Upper lobe of right lung (tissue), 1 donor: ENCODE measurements at regions not wholly inside any gene's neighbourhood (a gene's known extent, or its start where the extent isn't known, plus 50 kb on each side); places are given as distances from the start of the nearest gene placed in this dataset.

Experiments
- ATAC-seq: fragments of 200-7000 bp; cut with Tn5 transposase; one replicate; pipeline ENCODE4 v1.9.1; 2020; ENCODE audit warnings: mild to moderate bottlenecking, moderate library complexity
- DNase-seq: peaks from one replicate; pipeline ENCODE4 v3.0.0-alpha.2; 2020
- H3K27ac ChIP-seq: fragments of 200-600 bp; one replicate; pipeline ENCODE4 v1.8.0; 2022
- H3K27me3 ChIP-seq: fragments of 200-600 bp; one replicate; pipeline ENCODE4 v1.8.0; 2022; ENCODE audit warnings: mild to moderate bottlenecking
- H3K36me3 ChIP-seq: fragments of 200-600 bp; one replicate; pipeline ENCODE4 v1.8.0; 2022
- H3K4me1 ChIP-seq: fragments of 200-600 bp; one replicate; pipeline ENCODE4 v1.8.0; 2022
- H3K4me3 ChIP-seq: fragments of 200-600 bp; one replicate; pipeline ENCODE4 v1.8.0; 2022; ENCODE audit warnings: mild to moderate bottlenecking
- H3K9me3 ChIP-seq: fragments of 200-600 bp; one replicate; pipeline ENCODE4 v1.8.0; 2022
- intact Hi-C: fragments of 100-400 bp; cut with DNase I; formaldehyde crosslinking; loops from one replicate; pipeline ENCODE4 v1.11.0; 2022
- TF ChIP-seq, protein P1 (sequence below): fragments of 200-600 bp; IDR thresholded peaks from one replicate; pipeline ENCODE4 v1.8.0; 2022; ENCODE audit warnings: antibody characterized with exemption
- donor health status: DM: no; HTN: yes; CAD: no; lungs with severe emphysema.

DNA sequence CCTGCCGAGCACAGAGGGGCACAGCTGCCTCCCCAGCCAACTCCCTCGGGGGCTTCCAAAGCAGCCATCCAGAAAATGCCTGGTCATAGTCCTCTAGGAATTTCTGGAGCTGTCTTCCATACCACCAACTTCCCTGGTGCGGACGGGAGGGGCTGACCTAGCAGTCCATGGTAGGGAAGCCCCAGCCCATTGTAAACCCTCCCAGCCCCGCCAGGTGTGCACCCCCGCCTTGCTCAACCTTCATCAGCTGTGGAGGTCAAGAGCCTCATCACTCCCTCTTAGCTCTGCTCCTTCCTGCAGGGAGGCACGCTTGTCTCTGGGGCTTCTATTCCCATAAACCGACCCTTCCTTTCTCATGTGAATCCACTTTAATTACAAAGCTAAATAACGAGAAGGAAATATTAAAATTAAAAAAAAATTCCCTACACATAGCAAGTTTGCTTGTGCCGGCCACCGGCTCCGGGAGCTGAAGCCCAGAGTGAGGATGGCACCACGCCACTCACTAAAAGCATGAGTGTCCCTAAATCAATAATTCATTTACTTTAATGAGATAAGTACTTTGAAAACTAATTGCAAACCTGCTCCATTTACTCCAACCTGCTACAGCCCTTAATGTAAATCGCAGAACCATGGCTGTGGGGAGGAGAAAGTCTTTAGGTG is 181.4 kb downstream of the ENGASE start:
- ATAC-seq (no peak), DNase-seq (no peak)
- intact Hi-C loops: no loop called here
- Histone ChIP-seq H3K36me3 (no peaks in the 10 kb centered on the region), H3K9me3 (no peaks in the 10 kb centered on the region), H3K27ac (no peak overlapping the region), H3K27me3 (peaks cover 41% of the 10 kb centered on the region), H3K4me3 (no peak overlapping the region), H3K4me1 (no peaks in the 10 kb centered on the region)
- TF ChIP-seq, protein P1, sequence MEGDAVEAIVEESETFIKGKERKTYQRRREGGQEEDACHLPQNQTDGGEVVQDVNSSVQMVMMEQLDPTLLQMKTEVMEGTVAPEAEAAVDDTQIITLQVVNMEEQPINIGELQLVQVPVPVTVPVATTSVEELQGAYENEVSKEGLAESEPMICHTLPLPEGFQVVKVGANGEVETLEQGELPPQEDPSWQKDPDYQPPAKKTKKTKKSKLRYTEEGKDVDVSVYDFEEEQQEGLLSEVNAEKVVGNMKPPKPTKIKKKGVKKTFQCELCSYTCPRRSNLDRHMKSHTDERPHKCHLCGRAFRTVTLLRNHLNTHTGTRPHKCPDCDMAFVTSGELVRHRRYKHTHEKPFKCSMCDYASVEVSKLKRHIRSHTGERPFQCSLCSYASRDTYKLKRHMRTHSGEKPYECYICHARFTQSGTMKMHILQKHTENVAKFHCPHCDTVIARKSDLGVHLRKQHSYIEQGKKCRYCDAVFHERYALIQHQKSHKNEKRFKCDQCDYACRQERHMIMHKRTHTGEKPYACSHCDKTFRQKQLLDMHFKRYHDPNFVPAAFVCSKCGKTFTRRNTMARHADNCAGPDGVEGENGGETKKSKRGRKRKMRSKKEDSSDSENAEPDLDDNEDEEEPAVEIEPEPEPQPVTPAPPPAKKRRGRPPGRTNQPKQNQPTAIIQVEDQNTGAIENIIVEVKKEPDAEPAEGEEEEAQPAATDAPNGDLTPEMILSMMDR: no peak

DNA sequence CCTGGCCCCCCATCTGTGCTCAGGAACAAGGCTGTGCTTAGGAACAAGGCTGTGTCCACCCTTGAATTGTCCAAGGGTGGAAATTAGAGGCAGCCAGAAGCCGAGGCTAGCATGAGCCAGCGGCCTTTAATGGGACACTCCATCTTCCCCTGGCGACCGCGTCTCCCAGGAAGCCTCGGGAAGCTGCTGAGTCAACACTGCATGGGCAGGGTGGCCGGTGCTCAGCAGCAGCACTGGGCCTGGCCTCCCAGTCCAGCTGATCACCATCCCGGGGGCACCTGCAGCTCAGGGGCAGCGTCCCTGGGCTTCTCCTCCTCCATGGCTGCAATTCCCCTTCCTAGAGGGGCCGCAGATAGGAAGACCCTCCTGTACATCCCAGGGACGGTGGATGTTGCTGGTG is 180.8 kb downstream of the ENGASE start:
- intact Hi-C loops: no loop called here
- DNase-seq: no peak
- H3K27me3 ChIP-seq: peaks cover 35% of the 10 kb centered on the region

DNA sequence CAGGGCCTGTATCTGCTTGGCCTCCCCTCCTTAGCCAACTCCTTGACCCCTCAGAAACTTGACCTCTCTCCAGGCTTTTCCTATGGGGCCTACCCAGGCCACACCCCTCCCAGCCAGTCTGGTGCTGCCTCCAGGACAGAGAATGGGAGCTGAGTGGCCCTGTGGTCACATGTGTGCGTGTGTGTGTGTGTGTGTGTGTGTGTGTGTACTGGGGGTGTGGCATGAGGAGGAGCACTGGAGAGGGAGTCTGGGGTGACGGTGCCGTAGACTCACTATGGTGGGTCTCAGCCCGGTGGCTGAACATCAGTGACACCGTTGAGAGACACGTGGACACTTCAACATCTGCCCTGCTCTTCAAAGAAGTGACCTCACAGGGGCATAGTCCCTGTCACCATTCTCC is 180.4 kb downstream of the ENGASE start:
- intact Hi-C loops: no loop called here
- Histone ChIP-seq H3K27ac (no peak overlapping the region), H3K27me3 (peaks cover 31% of the 10 kb centered on the region), H3K9me3 (no peaks in the 10 kb centered on the region), H3K36me3 (no peaks in the 10 kb centered on the region), H3K4me3 (no peak overlapping the region), H3K4me1 (no peaks in the 10 kb centered on the region)
- DNase-seq (no peak), ATAC-seq (no peak)
- TF ChIP-seq, protein P1: no peak

More for the DNA sequence above, 180.8 kb downstream of the ENGASE start:
- Histone ChIP-seq H3K27ac (no peak overlapping the region), H3K9me3 (no peaks in the 10 kb centered on the region), H3K4me1 (no peaks in the 10 kb centered on the region), H3K4me3 (no peak overlapping the region), H3K36me3 (no peaks in the 10 kb centered on the region)
- no peak for ATAC-seq
- TF ChIP-seq, protein P1: no peak

DNA sequence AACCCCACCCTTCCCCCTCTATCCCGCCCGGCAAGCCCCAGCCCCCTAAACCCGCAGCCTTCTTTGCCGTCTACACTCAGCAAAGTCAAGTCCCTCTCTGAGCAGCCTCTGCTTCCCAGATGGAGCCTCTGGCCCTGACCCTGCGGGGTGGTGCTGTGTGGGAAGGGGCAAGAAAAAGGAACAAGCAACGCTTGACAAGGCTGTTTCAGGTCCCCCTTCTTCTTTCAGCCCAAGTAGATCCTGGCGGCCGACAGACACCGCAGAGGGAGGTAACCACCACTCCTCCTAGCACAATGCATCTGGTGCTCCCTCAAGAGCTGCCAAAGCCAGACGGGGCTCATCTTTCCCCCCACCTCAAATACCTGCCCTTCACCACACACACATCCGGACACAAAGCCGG is 178.3 kb downstream of the ENGASE start:
- peaks cover 20% of the 10 kb centered on the region for H3K27me3 ChIP-seq

DNA sequence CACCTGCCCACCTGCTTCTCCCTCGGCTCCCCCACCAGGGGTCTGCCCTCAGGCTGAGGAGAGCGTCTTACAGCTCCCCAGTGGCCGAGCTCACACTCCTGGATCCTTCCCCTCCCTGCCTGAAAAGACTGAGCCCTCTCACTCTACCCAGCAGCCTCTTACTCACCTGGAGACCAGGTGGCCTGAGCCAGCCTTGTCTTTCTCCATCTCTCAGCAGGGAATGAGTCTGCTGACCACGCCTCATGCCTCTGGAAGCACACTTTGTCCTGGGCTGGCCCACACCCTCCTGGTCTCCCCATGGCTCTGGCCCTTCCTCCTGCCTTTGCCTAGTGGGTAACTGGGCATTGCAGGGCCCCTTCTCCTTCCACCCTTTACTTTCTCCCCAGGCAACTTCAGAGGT is 177.2 kb downstream of the ENGASE start:
- no peak for DNase-seq
- no peak overlapping the region for H3K4me3 ChIP-seq
- H3K27ac ChIP-seq: no peak overlapping the region
- no peaks in the 10 kb centered on the region for H3K36me3 ChIP-seq
- TF ChIP-seq, protein P1: no peak
- H3K9me3 ChIP-seq: no peaks in the 10 kb centered on the region
- ATAC-seq: no peak
- H3K27me3 ChIP-seq: peaks cover 16% of the 10 kb centered on the region
- no peaks in the 10 kb centered on the region for H3K4me1 ChIP-seq
- intact Hi-C loops: no loop called here

More for the DNA sequence above, 178.3 kb downstream of the ENGASE start:
- no peak overlapping the region for H3K4me3 ChIP-seq
- H3K27ac ChIP-seq: no peak overlapping the region
- no peaks in the 10 kb centered on the region for H3K9me3 ChIP-seq
- intact Hi-C loops: no loop called here
- H3K36me3 ChIP-seq: no peaks in the 10 kb centered on the region
- H3K4me1 ChIP-seq: no peaks in the 10 kb centered on the region
- TF ChIP-seq, protein P1: no peak
- ATAC-seq (no peak), DNase-seq (no peak)
